GM23338 (cell line): ENCODE measurements at regions not wholly inside any gene's neighbourhood (a gene's known extent, or its start where the extent isn't known, plus 50 kb on each side); places are given as distances from the start of the nearest gene placed in this dataset.

Source experiments
- CREB1 ChIP-seq: fragments of 250-450 bp; sonication (Bioruptor Pico); IDR thresholded peaks from 2 replicates; pipeline ENCODE4 v1.5.0; 2020; ENCODE audit warnings: low read depth, mild to moderate bottlenecking, moderate library complexity
- CTCF ChIP-seq, 2 experiments: fragments of 200-600 bp in 1 of 2; sonication (generic) in 1 of 2; conservative IDR thresholded peaks; 2 replicates each; pipeline versions ENCODE4 v1.5.1 to v1.6.1; 2016 to 2017; ENCODE audit warnings: antibody characterized with exemption in 2 of 2, low read depth in 2 of 2, mild to moderate bottlenecking in 2 of 2, moderate library complexity in 1 of 2
- EZH2 ChIP-seq: fragments of 200-600 bp; sonication (generic); IDR thresholded peaks from one replicate; pipeline ENCODE4 v1.8.0; 2017; ENCODE audit warnings: antibody characterized with exemption, mild to moderate bottlenecking, low read depth; ENCODE audit not compliant: unreplicated experiment
- ZNF114 ChIP-seq: fragments of 250-450 bp; sonication (Bioruptor Pico); IDR thresholded peaks from 2 replicates; pipeline ENCODE4 v1.5.0; 2020; ENCODE audit warnings: mild to moderate bottlenecking, moderate library complexity
- TF ChIP-seq, protein P1 (sequence below): IDR thresholded peaks from one replicate; pipeline ENCODE4 v1.6.1; 2018; ENCODE audit warnings: antibody characterized with exemption; ENCODE audit not compliant: unreplicated experiment

GRCh38 chr2:11968521-11968920 is 222.1 kb downstream of the LPIN1 start:
- TF ChIP-seq EZH2 (no peak), CTCF (conservative IDR thresholded peaks at IDR 0.05; ENCODE audit: low read depth in 2 of 2) (no peak), ZNF114 (no peak), CREB1 (CRISPR knock-in tag) (no peak)
- TF ChIP-seq, protein P1, sequence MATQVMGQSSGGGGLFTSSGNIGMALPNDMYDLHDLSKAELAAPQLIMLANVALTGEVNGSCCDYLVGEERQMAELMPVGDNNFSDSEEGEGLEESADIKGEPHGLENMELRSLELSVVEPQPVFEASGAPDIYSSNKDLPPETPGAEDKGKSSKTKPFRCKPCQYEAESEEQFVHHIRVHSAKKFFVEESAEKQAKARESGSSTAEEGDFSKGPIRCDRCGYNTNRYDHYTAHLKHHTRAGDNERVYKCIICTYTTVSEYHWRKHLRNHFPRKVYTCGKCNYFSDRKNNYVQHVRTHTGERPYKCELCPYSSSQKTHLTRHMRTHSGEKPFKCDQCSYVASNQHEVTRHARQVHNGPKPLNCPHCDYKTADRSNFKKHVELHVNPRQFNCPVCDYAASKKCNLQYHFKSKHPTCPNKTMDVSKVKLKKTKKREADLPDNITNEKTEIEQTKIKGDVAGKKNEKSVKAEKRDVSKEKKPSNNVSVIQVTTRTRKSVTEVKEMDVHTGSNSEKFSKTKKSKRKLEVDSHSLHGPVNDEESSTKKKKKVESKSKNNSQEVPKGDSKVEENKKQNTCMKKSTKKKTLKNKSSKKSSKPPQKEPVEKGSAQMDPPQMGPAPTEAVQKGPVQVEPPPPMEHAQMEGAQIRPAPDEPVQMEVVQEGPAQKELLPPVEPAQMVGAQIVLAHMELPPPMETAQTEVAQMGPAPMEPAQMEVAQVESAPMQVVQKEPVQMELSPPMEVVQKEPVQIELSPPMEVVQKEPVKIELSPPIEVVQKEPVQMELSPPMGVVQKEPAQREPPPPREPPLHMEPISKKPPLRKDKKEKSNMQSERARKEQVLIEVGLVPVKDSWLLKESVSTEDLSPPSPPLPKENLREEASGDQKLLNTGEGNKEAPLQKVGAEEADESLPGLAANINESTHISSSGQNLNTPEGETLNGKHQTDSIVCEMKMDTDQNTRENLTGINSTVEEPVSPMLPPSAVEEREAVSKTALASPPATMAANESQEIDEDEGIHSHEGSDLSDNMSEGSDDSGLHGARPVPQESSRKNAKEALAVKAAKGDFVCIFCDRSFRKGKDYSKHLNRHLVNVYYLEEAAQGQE: no peak
